WI38 (cell line): ENCODE measurements at regions not wholly inside any gene's neighbourhood (a gene's known extent, or its start where the extent isn't known, plus 50 kb on each side); places are given as distances from the start of the nearest gene placed in this dataset.
"Not testable (repeated sequence)": the region's sequence is repeated elsewhere in the genome, so short reads cannot be mapped to it uniquely, and the experiment has no call there.

Experiments
- H3K4me3 ChIP-seq: 2 replicates; pipeline ENCODE4 v1.5.1; 2011; ENCODE audit warnings: low read depth, mild to moderate bottlenecking, control low read depth, low read length
- CTCF ChIP-seq: IDR thresholded peaks from 2 replicates; pipeline ENCODE4 v1.5.1; 2012; ENCODE audit warnings: low read depth, mild to moderate bottlenecking, control low read depth, low read length

DNA sequence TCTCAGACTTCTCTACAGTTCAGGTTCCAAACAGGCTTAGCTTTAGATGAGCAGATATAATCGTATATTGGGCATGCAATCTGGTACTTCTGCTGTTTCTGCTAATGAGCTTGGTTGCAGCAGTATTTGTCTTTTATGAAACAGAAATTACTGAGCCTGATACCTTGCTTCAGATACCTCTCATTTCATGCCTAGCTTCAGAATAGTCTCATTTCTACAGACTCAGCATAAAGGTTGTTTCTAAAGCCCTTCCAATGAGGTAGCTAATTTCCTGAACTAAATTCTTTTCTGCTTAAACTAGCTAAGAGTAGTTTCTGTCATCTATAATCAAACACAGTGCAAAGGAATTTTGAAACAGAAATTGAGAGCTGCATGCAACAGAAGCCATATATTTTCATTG lies 275.0 kb upstream of the KITLG start:
- no peak for TF ChIP-seq CTCF

GRCh38 chr12:88854260-88854659 lies 274.0 kb upstream of the KITLG start:
- TF ChIP-seq CTCF: no peak
- no peak overlapping the region for H3K4me3 ChIP-seq

More for the DNA sequence above, 275.0 kb upstream of the KITLG start:
- no peak overlapping the region for H3K4me3 ChIP-seq

DNA sequence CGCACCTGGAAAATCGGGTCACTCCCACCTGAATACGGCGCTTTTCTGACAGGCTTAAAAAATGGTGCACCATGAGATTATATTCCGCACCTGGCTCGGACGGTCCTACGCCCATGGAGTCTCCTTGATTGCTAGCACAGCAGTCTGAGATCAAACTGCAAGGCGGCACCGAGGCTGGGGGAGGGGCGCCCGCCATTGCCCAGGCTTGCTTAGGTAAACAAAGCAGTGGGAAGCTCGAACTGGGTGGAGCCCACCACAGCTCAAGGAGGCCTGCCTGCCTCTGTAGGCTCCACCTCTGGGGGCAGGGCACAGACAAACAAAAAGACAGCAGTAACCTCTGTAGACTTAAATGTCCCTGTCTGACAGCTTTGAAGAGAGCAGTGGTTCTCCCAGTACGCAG lies 267.0 kb upstream of the KITLG start:
- not testable (repeated sequence) for H3K4me3 ChIP-seq

- no peak for TF ChIP-seq CTCF
- no peak overlapping the region for H3K4me3 ChIP-seq
Measured at GRCh38 chr12:88844426-88844825, 264.2 kb upstream of the KITLG start.

DNA sequence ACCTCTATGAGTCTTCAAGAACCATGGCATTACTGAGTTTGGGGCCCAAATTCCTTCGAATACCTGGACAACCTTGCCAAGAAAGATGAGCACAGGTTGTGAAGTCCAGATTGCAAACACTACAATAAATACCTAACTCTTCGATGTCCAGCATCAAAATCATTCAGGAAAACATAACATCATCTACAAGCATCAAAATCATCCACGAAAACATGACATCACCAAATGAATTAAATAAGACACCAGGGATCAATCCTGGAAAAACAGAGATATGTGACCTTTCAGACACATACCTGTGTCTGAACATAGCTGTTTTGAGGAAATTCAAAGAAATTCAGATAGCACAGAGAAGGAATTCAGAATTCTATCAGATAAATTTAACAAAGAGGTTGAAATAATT lies 262.0 kb upstream of the KITLG start:
- no peak for TF ChIP-seq CTCF
- no peak overlapping the region for H3K4me3 ChIP-seq

DNA sequence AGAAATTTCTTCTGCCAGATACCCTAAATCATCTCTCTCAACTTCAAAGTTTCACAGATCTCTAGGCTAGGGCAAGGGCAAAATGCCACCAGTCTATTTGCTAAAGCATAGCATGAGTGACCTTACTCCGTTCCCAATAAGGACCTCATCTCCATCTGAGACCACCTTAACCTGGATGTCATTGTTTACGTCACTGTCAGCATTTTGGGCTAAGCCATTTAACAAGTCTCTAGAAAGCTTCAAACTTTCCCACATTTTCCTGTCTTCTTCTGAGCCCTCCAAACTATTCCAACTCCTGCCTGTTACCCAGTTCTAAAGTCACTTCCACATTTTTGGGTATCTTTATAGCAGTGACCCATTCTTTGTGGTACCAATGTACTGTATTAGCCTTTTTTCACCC lies 259.2 kb upstream of the KITLG start:
- no peak overlapping the region for H3K4me3 ChIP-seq
- no peak for TF ChIP-seq CTCF

DNA sequence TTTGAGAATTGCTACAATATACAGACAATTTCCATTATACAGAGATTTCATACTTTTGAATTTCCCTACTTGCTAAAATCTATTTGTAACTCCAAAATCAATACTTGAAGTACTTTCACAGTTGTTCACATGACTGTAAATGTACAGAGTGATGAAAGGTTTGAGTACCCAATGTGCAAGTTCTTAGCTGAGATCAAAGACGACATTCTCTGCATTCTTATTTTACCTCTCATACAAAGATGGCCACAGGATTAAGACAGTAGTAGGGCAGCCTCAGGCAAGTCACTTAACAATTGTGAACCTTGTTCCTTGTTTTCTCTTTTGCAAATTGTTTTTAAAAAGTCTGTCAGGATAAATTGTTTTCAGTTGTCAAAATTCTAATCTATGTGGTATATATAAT lies 255.9 kb upstream of the KITLG start:
- H3K4me3 ChIP-seq: no peak overlapping the region
- TF ChIP-seq CTCF: no peak

DNA sequence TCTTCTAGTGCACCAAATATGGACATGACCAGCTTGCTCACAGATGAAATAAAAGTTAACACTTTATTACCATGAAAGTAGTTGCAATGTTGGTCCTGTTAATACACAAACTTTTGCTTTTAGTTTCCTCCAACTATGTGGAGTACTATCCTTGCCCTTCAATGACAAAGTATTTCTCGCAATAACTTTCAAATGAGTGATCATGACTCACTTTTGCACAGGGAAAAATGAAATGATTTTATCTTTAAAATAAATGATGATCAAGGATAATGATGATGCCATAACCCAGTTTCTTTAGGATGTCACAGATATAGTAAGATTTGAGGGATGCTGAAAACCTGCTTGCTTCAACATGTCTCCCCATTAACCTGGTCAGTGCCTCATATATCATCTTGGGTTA lies 254.0 kb upstream of the KITLG start:
- H3K4me3 ChIP-seq: no peak overlapping the region
- no peak for TF ChIP-seq CTCF
